HG03432 (cell line): ENCODE measurements at regions not wholly inside any gene's neighbourhood (a gene's known extent, or its start where the extent isn't known, plus 50 kb on each side); places are given as distances from the start of the nearest gene placed in this dataset.

Source experiments
- ATAC-seq: cut with Tn5 transposase; IDR thresholded peaks from one replicate; pipeline ENCODE4 v1.9.1; 2021; ENCODE audit warnings: mild to moderate bottlenecking, moderate library complexity; ENCODE audit not compliant: unreplicated experiment

DNA sequence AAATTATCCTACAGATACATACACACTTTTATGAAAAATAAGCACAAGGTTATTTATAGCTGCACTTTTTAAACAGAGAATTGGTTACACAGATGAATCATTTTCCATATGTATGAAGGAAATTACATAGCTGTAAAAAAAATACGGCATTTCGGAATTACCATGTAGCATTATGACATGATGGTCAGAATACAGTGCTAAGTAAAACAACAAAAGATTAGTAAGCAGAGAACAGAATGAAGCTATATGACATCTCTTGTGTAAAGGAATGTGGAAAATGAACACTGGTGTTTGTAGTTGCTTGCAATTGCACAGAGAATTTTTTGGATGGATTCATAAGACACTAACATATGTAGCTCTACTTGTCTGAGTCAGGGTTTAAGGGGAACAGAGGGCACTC is 1222.0 kb upstream of the PRKX start:
- peak; percentile 10 for ATAC-seq

DNA sequence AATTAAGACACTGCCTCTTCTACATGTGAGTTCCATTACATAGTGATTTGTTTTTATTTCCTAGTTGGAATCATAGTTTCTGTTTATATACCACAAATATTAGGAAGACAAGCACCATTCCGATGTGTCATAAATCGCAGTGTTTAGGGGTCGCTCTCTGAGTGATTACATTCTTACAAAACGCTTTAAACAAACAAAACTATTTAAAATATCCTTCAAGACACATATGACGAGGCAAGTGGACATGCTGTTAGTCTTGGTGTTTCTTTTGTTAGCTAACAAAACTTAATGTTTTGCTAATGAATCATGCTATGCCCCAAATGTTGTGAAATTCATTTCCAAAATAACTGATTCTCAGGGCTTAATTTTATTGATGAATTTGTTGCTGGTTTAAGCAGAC is 1219.3 kb upstream of the PRKX start:
- ATAC-seq = no peak

DNA sequence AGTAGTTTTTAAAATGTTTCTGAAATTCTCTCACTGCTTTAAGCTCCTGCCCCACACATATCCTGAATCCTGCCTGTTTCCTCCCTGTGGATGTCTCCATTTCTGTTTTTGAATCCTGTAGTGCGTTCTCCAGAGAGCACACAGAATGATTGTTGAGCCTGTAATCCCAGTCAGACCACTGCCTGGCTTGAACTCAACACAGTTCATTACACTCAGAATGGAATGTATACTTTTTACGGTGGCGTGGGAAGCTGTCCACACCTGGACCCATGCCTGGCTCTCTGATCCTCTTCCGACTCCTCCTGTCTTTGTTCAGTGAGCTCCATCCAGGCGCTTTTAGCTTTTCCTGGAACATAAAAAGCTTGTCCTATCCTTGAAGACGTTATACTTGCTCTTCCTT is 1217.0 kb upstream of the PRKX start:
- ATAC-seq = no peak

DNA sequence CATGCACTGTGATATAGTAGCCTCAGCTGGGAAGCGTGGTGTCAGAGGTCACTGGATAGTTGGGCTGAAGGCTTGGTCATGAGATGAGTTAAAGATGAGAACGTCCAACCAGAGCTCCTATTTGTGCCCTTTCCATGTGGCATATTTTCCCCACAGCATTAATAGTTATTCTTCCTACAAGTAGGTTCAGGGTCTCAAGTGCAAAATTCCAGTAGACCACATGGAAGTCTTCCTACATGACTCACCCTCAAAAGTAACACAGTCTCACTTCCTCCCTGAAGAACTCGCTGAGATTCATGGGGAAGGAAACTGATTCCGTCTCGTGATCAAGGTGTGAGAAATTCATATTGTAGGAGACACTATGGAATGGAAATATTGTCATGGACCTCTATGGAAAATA is 1212.5 kb upstream of the PRKX start:
- ATAC-seq = no peak

DNA sequence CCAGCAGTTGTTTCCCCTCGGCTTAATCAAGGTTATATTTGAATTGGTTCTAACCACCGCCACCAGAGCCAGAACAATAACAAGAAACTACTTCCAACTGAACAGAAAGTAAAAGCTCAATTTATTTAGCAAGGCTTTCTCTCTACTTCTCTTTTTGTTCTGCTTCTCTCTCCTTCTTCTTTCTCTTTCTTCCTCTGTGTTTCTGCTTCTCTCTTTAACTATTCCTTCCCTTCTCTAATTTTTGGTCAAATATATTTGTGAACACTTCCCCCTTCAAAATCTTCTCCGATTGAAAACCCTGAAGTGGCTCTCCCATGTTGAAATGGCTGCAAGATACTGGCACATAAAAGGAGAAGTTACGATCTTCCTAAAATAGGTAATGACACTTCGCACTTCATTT is 1195.9 kb upstream of the PRKX start:
- ATAC-seq = no peak

DNA sequence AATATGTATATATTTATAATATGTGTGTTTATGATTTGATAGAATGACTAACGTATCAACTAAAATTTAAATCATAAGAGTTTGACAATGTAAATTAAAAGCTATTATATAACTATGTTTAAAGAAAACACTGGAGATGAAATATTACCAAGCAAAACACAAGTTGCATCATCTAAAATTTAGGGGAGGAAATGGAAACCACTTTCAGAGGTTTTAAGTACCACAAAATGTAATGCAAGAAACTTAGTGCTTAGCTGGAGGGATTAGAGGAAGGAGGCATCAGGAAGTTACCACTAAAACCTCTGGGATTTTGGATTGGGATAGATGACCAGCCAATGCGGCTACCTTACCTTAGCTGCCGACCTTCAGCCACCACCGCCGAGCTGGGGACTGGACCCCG is 1192.1 kb upstream of the PRKX start:
- no peak for ATAC-seq

DNA sequence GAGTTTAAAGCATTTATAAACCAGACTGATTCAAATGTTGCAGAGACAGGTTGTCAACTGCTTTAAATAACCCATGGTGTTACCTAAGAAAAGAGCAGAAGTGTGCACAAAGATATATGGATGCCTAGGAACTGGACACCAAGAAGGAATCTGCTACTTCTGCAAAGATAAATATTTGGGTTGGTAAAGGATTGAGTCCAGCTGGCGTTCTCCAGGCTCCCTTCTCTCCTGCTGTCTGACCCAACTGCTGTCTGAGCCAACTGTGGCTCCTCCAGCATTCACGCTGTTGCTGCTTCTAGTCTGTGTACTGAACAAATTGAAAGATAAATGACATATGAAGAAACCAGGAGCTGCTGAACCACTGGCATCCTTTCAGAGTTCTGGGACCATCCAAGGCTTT is 1167.8 kb upstream of the PRKX start:
- ATAC-seq = no peak

DNA sequence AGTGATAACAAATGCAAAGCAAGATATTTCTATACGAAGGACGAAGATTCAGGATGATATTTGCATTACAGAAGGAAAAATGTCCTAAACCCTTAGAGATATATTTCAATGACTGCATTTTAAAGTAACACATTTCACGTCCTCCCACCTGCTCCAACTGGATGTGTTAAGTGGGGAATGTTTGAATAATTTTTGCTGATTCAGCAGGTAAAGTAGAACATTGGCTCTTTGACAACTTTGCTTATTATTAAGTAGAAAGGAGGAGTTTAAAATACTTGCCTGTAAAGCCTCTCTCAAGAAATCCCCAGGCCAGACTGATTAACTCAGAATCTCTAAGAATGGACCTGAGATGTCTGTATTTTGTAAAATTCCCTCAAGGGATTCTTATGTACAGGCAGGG is 1165.2 kb upstream of the PRKX start:
- ATAC-seq = no peak

DNA sequence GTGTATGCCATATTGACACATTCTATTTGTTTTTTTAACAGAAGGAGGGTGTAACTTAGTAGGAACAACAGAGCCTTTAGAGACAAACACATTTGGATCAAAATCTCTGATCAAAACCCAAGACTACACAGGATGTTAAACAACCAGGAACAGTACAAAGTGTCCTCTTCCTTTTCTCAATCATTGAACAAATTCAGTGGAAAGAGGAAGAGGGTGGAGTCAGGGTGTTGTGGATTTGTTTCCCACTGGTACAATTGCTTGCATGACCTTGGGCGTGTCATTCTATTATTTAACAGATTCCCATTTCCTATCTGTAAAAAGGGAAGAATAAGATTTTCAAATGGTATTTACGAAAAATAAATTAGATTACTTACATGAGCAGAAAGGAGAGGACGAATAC is 1162.8 kb upstream of the PRKX start:
- no peak for ATAC-seq

DNA sequence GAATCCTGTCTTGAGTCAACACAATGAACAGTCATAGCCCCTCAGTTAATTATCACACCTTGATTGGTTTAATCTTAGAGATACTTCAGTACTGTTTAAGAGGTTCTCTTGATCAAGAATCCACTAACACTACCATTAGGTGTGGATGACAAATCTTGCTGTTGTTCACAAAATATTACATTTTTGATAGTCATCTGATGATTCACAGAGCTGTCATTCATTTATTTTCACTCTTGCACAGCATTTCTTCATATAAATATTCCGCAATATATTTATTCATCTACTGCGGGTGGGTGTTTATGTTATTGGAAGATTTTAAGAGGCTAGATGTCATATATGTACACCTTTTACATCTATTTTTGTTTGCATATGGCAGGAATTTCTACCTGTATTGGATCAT is 1138.1 kb upstream of the PRKX start:
- ATAC-seq = no peak

DNA sequence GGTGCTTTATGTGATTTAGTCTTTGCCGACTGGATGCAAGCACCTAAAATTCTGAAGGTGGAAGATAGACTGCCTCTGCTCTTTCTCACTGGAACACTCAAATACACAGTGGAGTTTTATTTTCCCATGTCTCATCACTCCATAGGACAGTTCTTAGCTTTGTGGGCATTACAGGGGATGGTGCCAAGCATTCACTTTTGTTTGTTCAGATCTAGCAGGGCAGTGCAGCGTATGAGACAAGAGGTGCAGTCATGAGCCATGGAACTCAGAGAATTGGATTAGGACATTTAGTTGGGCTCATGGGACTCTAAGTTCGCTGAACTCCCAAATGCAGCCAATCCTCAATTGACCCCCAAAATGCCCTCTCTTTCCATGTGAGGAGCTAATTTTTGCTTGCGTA is 1136.9 kb upstream of the PRKX start:
- ATAC-seq = no peak

DNA sequence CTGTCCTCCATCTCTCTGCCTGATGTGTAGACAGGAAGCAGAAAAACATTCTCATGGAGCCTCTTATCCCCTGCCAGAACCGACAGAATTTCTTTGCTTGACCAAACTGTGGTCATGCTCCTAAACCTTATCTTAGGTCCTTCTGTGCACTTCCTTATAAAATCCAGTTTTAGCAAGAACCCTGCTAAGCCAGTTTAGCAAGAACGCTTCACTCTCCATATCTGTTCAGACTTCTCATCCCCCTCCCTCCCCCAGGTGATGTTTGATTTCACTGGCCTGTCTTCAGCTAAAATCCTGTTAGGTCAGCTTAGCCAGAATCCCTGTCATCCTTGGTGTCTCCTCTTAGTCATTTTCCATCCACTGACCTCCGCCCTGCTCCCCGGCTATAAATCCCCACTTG is 1130.9 kb upstream of the PRKX start:
- ATAC-seq = no peak

DNA sequence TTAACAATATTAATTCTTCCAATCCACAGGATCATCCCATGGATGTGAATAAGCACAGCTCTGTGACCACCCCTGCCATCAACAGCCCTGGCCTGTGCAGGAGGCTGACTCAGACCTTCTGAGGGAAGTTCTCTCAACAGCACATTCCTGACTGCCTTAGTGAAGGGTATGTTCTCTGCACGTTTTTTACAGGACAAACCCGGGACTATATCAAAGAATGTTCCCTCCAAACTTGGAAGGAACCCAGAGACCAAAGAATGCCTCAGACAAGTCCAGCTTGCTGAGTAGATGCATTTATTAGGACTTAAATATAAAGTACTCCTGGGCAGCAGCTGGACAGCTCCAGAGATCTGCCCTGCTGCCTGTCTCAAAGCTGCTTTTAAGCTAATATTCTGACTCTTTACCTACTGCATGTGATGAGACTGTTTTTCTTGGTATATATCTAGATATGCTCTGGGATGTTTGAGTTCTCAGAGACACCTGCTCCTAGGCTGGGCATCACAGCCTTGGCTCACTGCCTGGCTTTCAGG is 1127.8 kb upstream of the PRKX start:
- no peak for ATAC-seq

DNA sequence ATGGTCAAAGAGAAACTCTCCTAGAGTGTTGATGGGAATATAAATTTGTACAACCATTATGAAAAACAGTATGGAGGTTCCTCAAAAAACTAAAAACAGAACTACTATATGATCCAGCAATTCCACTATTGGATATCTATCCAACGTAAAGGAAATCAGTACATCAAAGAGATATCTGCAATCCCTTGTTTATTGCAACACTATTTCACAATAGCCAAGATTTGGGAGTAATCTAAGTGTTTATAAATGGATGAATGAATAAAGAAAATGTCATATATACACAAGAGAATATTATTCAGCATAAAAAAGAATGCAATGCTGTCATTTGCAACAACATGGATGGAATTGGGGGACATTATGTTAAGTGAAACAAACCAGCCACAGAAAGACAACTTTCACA is 1118.1 kb upstream of the PRKX start:
- ATAC-seq = no peak

DNA sequence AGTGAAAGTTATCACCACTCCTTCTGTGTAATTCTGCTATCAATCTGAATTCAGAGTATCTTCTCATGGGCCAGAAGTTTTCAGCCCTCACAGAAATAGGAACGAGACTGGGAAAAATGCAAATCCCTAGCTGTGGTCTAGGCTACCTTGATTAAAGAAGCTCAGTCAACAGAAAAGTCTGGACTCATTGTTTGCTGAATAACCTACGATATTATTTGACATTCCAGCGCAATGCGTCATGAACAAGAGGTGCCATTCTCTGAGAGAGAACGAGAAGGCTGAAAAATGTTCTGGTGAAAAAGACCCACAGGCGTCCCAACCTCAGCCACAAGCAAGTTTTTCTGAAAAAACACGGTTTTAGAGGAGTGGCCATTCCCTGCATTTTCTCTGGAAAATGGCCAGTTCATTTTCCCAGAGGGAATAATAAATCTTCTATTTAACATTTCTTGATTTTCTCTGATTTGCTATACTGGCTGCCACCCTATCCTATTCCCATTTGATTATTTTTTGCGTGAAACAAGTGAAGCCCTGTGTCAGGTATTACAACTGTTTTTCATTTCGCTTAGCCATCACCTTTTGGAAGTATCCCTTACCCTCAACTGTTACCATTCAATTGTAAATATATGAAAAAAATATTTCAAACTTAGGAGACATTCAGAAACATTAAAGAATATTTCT is 1117.6 kb upstream of the PRKX start:
- ATAC-seq = no peak

DNA sequence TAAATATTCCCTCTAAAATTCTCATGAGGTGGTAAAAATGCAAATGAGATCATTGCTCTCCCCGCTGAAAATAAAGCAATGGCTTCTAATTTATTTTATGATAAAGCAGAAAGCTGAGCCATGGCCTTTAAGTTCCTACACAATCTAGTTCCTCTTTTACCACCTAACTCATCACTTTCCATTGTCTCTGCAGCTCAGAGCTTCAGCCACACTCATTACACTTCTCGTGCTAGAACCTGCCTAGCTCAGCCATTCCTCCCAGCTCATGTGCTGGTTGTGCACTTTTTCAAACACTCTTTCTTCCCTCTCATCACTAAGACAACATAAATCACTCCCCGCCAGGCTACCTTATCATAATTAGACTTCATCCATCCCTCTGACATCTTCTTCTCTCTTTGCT is 1112.1 kb upstream of the PRKX start:
- no peak for ATAC-seq

DNA sequence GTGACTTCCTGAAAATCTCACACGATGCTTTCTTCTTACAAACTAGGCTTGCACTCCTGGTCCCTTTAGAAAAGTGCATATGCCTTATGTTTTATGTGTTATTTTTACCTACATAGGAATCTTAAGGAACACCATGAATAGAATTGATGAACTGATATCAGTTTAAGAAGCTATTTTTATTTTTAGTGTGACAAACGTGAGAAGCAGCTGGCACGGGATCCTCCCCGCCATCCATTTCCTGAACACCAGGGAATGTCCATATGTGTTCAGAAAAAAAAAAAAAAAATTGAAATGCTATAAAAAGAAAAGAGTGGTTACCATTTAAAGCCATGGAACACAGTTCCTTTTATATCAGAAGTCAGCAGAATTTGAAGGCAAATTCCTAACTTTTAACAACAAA is 1096.1 kb upstream of the PRKX start:
- no peak for ATAC-seq

DNA sequence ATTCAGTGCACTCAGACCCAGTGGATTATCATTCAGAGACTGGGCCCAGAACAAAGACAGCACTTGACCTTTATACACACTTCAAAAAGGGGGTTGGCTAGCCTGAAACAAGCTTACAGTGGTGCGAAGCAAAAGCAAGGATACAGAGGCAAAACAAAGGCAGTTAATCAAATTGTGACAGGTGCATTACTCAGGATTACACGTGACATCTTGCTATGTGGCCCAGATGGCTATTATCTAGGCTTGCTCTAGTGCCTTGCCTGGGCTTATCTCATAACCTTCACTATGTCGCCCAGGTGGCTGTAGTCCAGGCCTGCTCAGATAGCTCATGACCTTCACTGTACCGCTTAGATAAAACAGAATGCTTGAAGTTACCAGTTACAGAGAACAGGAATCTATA is 1092.1 kb upstream of the PRKX start:
- no peak for ATAC-seq

DNA sequence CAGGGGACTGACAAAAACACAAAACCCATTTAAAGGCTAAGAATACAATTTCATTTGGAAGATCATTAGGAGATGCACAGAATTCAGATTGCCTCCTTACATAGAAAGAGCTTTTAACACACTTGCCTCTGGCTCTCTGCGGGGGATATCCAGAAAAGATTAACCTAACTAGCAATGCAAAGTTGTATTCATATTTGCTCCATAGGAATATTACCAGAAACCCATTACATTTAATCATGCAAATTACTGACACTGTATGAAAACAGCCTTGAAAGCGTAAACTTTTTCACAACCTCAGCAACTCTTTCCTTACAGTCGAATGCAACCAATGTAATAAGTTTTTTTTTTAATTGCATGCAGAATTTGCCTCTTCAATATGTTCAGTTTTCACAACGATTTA is 1087.3 kb upstream of the PRKX start:
- ATAC-seq = no peak

DNA sequence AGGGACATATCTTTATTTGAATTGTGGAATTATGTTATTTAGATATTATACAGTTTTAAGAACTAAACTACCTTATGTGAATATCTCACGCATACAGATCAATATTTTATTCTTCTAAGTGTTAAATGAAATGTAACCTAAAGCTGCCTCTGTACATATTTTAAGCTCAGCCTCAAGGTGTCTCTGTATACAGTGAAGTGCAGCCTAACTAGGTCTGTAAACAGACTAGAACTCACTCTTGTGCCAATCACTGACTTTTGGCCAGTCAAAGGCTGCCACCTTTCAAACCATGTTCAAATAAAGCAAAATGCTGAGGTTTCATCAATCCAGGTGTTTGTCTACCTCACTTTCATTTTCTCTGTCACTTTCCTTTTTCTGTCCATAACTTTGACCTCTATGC is 1074.5 kb upstream of the PRKX start:
- no peak for ATAC-seq

DNA sequence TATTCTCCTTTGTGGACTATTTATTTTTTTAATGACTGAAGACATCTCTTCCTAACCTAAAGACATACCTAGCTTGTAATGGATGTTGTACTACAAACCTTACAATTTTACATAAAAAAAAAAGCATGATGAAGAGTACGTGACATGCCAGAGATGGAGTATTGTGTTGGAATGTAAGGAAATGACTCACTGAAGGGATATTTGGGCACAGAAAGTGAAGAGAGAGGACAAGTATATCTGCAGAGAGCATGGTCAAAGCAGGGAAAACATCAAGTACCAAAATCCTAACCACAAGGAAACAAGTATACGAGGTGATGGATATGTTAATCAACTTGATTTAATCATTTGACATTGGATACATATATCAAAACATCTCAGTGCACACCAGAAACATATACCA is 1051.4 kb upstream of the PRKX start:
- ATAC-seq = no peak

DNA sequence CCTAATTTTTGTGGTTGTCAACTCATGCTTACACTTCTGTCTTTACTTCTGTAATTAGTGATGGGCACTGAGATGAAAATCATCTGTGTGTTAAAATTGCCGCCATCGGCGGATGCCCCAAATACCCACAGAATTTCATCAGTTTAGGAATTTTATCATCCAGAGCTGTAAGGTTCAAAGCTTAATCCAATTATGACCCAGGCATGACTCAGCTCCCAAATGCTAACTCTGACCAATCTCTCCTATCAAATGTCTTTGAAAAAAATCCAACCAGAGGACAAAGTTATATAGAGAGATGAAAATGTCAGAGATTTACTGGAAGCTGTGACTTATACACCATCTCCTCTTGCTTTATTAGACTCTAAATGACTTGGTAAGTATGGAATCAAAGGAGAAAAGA is 1048.7 kb upstream of the PRKX start:
- ATAC-seq = no peak

DNA sequence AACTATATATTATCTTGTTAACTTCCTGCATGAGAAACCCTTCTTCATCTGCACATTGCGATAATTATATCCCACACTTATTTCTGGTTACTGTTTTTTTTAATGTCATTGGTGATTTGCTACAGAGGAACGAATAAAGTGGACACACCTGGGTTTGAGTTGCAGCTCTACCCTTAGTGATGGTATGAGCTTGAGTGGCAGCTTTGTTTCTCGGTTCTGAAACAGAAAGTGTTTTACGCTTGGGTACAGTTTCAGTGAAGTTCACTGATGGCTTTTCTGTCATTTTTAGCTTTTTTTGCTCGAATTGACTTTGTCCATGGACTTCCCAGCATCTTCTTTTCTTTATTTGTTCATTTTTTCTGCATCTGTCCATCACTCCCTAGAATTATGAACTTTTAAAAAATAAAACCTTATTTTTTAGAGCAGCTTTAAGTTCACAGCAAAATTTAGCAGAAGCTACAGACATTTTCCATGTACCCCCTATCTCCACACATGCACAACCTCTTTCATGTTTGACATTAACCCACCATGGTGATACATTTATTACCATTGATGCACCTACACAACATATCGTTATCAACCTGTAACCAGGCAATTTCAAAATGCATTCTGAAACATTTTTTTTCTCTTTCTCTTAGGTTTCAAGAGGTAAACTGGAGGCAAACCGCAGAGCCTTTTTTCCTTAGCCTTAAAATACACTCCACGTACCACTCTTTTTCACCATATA is 1041.6 kb upstream of the PRKX start:
- peak; percentile 91 for ATAC-seq
